CD14-positive monocyte (primary cell): ENCODE measurements at regions not wholly inside any gene's neighbourhood (a gene's known extent, or its start where the extent isn't known, plus 50 kb on each side); places are given as distances from the start of the nearest gene placed in this dataset.
"Not testable (repeated sequence)": the region's sequence is repeated elsewhere in the genome, so short reads cannot be mapped to it uniquely, and the experiment has no call there.

ENCODE experiments used
- DNase-seq, 3 donors: peaks; one replicate each; pipeline ENCODE4 v3.0.0-alpha.2; 2011 to 2022
- H2AFZ ChIP-seq: 2 replicates; pipeline ENCODE4 v1.6.0; 2012; ENCODE audit warnings: mild to moderate bottlenecking, low read depth, low read length, inconsistent platforms; ENCODE audit not compliant: insufficient read depth, poor library complexity, severe bottlenecking
- H3K27ac ChIP-seq, 2 donors: 1 replicate in 1 of 2; 2 replicates in 1 of 2; pipeline ENCODE4 v1.5.1; 2012 to 2013; ENCODE audit warnings: low read length in 2 of 2, control low read depth in 1 of 2, inconsistent platforms in 1 of 2, low read depth in 1 of 2, mild to moderate bottlenecking in 1 of 2
- H3K27me3 ChIP-seq, 2 donors: one replicate each; pipeline versions ENCODE4 v1.6.0 to v1.6.1; 2011 to 2013; ENCODE audit warnings: low read length in 2 of 2; ENCODE audit not compliant: control insufficient read depth in 2 of 2, insufficient read depth in 2 of 2
- H3K36me3 ChIP-seq, 2 donors: replicated peaks in 1 of 2; 1 replicate in 1 of 2; 2 replicates in 1 of 2; pipeline versions ENCODE4 v1.5.1 to v1.6.1; 2012 to 2013; ENCODE audit warnings: low read length in 2 of 2, control low read depth in 1 of 2, inconsistent platforms in 1 of 2, mild to moderate bottlenecking in 1 of 2; ENCODE audit not compliant: insufficient read depth in 2 of 2, control insufficient read depth in 1 of 2
- H3K4me1 ChIP-seq, 2 donors: 1 replicate in 1 of 2; 2 replicates in 1 of 2; pipeline versions ENCODE4 v1.5.1 to v1.6.1; 2012 to 2013; ENCODE audit warnings: low read length in 2 of 2, control low read depth in 1 of 2, inconsistent platforms in 1 of 2, mild to moderate bottlenecking in 1 of 2, moderate library complexity in 1 of 2; ENCODE audit not compliant: insufficient read depth in 2 of 2, control insufficient read depth in 1 of 2
- H3K4me2 ChIP-seq: replicated peaks from 2 replicates; pipeline ENCODE3; 2012; ENCODE audit warnings: low read length, moderate library complexity, mild to moderate bottlenecking; ENCODE audit not compliant: poor library complexity, severe bottlenecking; ENCODE audit errors: extremely low read depth
- H3K4me3 ChIP-seq, 3 experiments: fragments of 200-600 bp in 1 of 3; sonication (generic) in 1 of 3; replicated peaks in 1 of 3; 1 replicate in 2 of 3; 2 replicates in 1 of 3; pipeline ENCODE4 v1.5.1; 2011 to 2013; ENCODE audit warnings: low read length in 3 of 3, mild to moderate bottlenecking in 3 of 3, control low read depth in 2 of 3, low read depth in 2 of 3, inconsistent platforms in 1 of 3, moderate library complexity in 1 of 3
- H3K79me2 ChIP-seq: 2 replicates; pipeline ENCODE4 v1.6.0; 2012; ENCODE audit warnings: mild to moderate bottlenecking, control low read depth, inconsistent platforms, low read length, moderate library complexity; ENCODE audit not compliant: insufficient read depth
- H3K9ac ChIP-seq: 2 replicates; pipeline ENCODE4 v1.6.0; 2017; ENCODE audit warnings: low read length, mild to moderate bottlenecking; ENCODE audit not compliant: insufficient read depth, poor library complexity, severe bottlenecking
- H3K9me3 ChIP-seq, 2 donors: replicated peaks in 1 of 2; 1 replicate in 1 of 2; 2 replicates in 1 of 2; pipeline versions ENCODE4 v1.5.1 to v1.6.1; 2012 to 2013; ENCODE audit warnings: low read length in 2 of 2, control low read depth in 1 of 2; ENCODE audit not compliant: control insufficient read depth in 1 of 2, insufficient read depth in 1 of 2
- H4K20me1 ChIP-seq: 2 replicates; pipeline ENCODE4 v1.6.0; 2012; ENCODE audit warnings: mild to moderate bottlenecking, low read length, control low read depth, moderate library complexity; ENCODE audit not compliant: insufficient read depth
- H3K27ac Mint-ChIP-seq, 7 donors: one replicate each; pipeline ENCODE4 v1.8.0; 2020; ENCODE audit warnings: mild to moderate bottlenecking in 7 of 7, mixed read lengths in 7 of 7, moderate library complexity in 6 of 7, inconsistent platforms in 2 of 7
- H3K27me3 Mint-ChIP-seq, 3 donors: one replicate each; pipeline ENCODE4 v1.8.0; 2021 to 2022; ENCODE audit warnings: low read depth in 3 of 3, mild to moderate bottlenecking in 3 of 3, mixed read lengths in 3 of 3, moderate library complexity in 3 of 3, inconsistent platforms in 1 of 3
- H3K36me3 Mint-ChIP-seq, 2 donors: one replicate each; pipeline ENCODE4 v1.8.0; 2020; ENCODE audit warnings: mixed read lengths in 2 of 2, inconsistent platforms in 1 of 2, mild to moderate bottlenecking in 1 of 2
- H3K4me1 Mint-ChIP-seq: one replicate; pipeline ENCODE4 v1.8.0; 2020; ENCODE audit warnings: mild to moderate bottlenecking, mixed read lengths
- H3K4me3 Mint-ChIP-seq, 2 donors: one replicate each; pipeline ENCODE4 v1.8.0; 2020; ENCODE audit warnings: mild to moderate bottlenecking in 2 of 2, mixed read lengths in 2 of 2, moderate library complexity in 1 of 2
- H3K9me3 Mint-ChIP-seq, 7 donors: one replicate each; pipeline ENCODE4 v1.8.0; 2020 to 2022; ENCODE audit warnings: mixed read lengths in 7 of 7, mild to moderate bottlenecking in 6 of 7, moderate library complexity in 6 of 7, inconsistent platforms in 2 of 7
- WGBS: methylation state at CpG from one replicate; pipeline ENCODE4 v1.1.5; 2013; ENCODE audit warnings: missing lambda C conversion rate; ENCODE audit not compliant: insufficient coverage; 5-methylcytosine and 5-hydroxymethylcytosine counted together
- intact Hi-C, 2 donors: fragments of 100-400 bp; cut with micrococcal nuclease; formaldehyde crosslinking; loops; one replicate each; pipeline versions ENCODE4 v1.15.0 to v1.15.1; 2023
- TF ChIP-seq, protein P1 (sequence below): fragments of 200-600 bp; IDR thresholded peaks from one replicate; pipeline ENCODE4 v1.8.0; 2022; ENCODE audit warnings: antibody characterized with exemption, mild to moderate bottlenecking

DNA sequence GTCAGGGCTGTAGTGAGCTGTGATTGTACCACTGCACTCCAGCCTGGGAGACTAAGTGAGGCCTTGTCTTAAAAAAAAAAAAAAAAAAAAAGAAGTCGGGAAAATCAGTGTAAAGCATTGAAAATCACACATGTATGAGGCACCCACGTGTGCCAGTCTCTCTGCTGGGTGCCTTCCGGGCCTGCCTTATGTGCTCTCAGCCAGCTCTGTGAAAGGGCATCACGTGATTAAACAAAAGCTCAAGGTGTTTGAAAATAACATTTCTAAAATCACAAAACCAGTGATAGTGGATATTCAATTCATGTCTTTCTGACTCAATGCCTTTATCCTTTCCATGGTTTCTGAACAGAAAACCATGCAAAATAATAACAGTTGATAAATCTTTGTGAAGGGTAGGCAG, 125.2 kb upstream of the PALS2 start:
- H3K4me1 Mint-ChIP-seq: peaks cover 14% of the 10 kb centered on the region
- Histone ChIP-seq H3K4me3 (no peak overlapping the region), H4K20me1 (no peaks in the 10 kb centered on the region), H3K4me1 (peaks cover 8 to 12% of the 10 kb centered on the region in 2 donors), H3K36me3 (no peaks in the 10 kb centered on the region), H3K9me3 (no peaks in the 10 kb centered on the region), H3K9ac (no peak overlapping the region), H3K79me2 (no peaks in the 10 kb centered on the region), H2AFZ (no peak overlapping the region), H3K4me2 (no peak overlapping the region), H3K27me3 (no peaks in the 10 kb centered on the region), H3K27ac (no peak overlapping the region)
- H3K9me3 Mint-ChIP-seq: peaks cover 0 to 6% (median 0%) of the 10 kb centered on the region in 7 donors
- no peaks in the 10 kb centered on the region for H3K36me3 Mint-ChIP-seq
- TF ChIP-seq, protein P1, sequence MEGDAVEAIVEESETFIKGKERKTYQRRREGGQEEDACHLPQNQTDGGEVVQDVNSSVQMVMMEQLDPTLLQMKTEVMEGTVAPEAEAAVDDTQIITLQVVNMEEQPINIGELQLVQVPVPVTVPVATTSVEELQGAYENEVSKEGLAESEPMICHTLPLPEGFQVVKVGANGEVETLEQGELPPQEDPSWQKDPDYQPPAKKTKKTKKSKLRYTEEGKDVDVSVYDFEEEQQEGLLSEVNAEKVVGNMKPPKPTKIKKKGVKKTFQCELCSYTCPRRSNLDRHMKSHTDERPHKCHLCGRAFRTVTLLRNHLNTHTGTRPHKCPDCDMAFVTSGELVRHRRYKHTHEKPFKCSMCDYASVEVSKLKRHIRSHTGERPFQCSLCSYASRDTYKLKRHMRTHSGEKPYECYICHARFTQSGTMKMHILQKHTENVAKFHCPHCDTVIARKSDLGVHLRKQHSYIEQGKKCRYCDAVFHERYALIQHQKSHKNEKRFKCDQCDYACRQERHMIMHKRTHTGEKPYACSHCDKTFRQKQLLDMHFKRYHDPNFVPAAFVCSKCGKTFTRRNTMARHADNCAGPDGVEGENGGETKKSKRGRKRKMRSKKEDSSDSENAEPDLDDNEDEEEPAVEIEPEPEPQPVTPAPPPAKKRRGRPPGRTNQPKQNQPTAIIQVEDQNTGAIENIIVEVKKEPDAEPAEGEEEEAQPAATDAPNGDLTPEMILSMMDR: no peak
- intact Hi-C loops: no loop called here
- DNase-seq: no peak
- no peak overlapping the region for H3K27ac Mint-ChIP-seq
- H3K4me3 Mint-ChIP-seq: no peak overlapping the region
- WGBS: 90% methylated on average over 2 of the region's 4 CpGs
- peaks cover 0 to 2% (median 1%) of the 10 kb centered on the region in 3 donors for H3K27me3 Mint-ChIP-seq

DNA sequence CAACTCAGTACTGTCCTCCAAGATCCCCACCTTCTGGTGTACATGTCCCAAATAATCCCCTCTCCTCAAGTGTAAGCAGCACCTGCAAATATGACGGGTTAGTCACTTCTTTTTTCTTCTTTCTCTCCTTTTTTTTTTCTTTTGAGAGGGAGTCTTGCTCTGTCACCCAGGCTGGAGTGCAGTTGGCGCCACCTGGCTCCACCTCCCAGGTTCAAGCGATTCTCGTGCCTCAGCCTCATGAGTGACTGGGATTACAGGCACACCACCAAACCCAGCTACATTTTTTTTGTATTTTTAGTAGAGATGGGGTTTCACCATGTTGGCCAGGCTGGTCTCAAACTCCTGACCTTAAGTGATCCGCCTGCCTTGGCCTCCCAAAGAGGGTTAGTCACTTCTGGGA, 123.8 kb upstream of the PALS2 start:
- H3K9me3 ChIP-seq, H3K4me1 ChIP-seq, H3K4me3 Mint-ChIP-seq, H4K20me1 ChIP-seq, H3K27ac Mint-ChIP-seq, H3K4me1 Mint-ChIP-seq, H3K79me2 ChIP-seq, H3K9ac ChIP-seq, H3K27me3 Mint-ChIP-seq, H3K4me3 ChIP-seq, DNase-seq, H3K27me3 ChIP-seq, H3K4me2 ChIP-seq, H3K9me3 Mint-ChIP-seq, H3K36me3 Mint-ChIP-seq, intact Hi-C loops, H2AFZ ChIP-seq, H3K36me3 ChIP-seq, H3K27ac ChIP-seq: not testable (repeated sequence)
- WGBS: no CpG with 5 or more reads among the region's 5 CpGs
